Prostate gland (tissue), 2 donors: ENCODE measurements at regions not wholly inside any gene's neighbourhood (a gene's known extent, or its start where the extent isn't known, plus 50 kb on each side); places are given as distances from the start of the nearest gene placed in this dataset.

Source experiments
- POLR2A ChIP-seq: fragments of 450-650 bp; IDR thresholded peaks from one replicate; pipeline ENCODE4 v1.6.1; 2016; ENCODE audit warnings: antibody characterized with exemption, mild to moderate bottlenecking
- POLR2AphosphoS5 ChIP-seq: sonication (generic); formaldehyde crosslinking; IDR thresholded peaks from one replicate; pipeline ENCODE4 v1.6.1; 2017; ENCODE audit warnings: antibody characterized with exemption
- TF ChIP-seq, protein P1 (sequence below), 4 experiments: fragments of 200-600 bp in 2 of 4; fragments of 450-650 bp in 2 of 4; sonication (generic) in 2 of 4; IDR thresholded peaks; 1 replicate in 3 of 4; 2 replicates in 1 of 4; pipeline ENCODE4 v1.5.1; 2016 to 2019; ENCODE audit warnings: antibody characterized with exemption in 4 of 4, mild to moderate bottlenecking in 2 of 4, moderate library complexity in 2 of 4

DNA sequence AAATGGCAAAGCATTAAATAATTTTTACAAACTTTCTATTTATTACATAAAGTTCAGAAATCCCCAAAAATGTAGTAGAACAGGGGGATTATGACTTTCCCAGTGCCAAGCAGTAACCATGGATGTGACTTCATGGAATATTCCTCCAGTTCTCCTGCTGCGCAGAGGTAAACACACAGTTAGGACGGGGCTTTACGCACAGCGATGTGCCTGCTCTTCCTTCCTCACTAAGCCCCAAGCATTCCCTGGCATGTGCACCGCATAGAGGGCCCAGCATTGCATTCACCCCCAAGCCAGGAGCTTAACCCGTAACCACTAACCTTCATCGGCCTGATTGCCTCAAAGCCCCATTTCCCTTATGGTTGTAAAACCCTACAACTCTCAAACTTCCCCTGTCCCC, 471.7 kb downstream of the SOX11 start:
- TF ChIP-seq POLR2A (no peak), POLR2AphosphoS5 (no peak)
- TF ChIP-seq, protein P1, sequence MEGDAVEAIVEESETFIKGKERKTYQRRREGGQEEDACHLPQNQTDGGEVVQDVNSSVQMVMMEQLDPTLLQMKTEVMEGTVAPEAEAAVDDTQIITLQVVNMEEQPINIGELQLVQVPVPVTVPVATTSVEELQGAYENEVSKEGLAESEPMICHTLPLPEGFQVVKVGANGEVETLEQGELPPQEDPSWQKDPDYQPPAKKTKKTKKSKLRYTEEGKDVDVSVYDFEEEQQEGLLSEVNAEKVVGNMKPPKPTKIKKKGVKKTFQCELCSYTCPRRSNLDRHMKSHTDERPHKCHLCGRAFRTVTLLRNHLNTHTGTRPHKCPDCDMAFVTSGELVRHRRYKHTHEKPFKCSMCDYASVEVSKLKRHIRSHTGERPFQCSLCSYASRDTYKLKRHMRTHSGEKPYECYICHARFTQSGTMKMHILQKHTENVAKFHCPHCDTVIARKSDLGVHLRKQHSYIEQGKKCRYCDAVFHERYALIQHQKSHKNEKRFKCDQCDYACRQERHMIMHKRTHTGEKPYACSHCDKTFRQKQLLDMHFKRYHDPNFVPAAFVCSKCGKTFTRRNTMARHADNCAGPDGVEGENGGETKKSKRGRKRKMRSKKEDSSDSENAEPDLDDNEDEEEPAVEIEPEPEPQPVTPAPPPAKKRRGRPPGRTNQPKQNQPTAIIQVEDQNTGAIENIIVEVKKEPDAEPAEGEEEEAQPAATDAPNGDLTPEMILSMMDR (IDR thresholded peaks at IDR 0.05) = no peak
